ENCODE measurements at regions not wholly inside any gene's neighbourhood (a gene's known extent, or its start where the extent isn't known, plus 50 kb on each side); places are given as distances from the start of the nearest gene placed in this dataset.
A peak's percentile ranks its signal among the peaks of the same experiment; 100 is the strongest.

- FAIRE-seq (no peak), DNase-seq (ENCODE audit: low spot score) (no peak)
These were observed 265.1 kb downstream of the TJP1 start for GRCh38 chr15:29557171-29557570.

GRCh38 chr15:29556380-29556779 is 265.9 kb downstream of the TJP1 start:
- DNase-seq (ENCODE audit: low spot score) (no peak), FAIRE-seq (no peak)

- FAIRE-seq (no peak), DNase-seq (ENCODE audit: low spot score) (no peak)
These were observed 267.7 kb downstream of the TJP1 start for GRCh38 chr15:29554531-29554930.

- FAIRE-seq (no peak), DNase-seq (ENCODE audit: low spot score) (no peak)
These were observed 271.3 kb downstream of the TJP1 start for GRCh38 chr15:29550834-29551465.

- no peak for FAIRE-seq
- no peak for DNase-seq (ENCODE audit: low spot score)
These were observed 274.3 kb downstream of the TJP1 start for GRCh38 chr15:29548006-29548405.

GRCh38 chr15:29544513-29545128 is 275.0 kb upstream of the NSMCE3 start:
- no peak for DNase-seq (ENCODE audit: low spot score)
- FAIRE-seq: no peak

- DNase-seq (ENCODE audit: low spot score): no peak
- FAIRE-seq: no peak
These were observed 273.4 kb upstream of the NSMCE3 start for GRCh38 chr15:29542994-29543393.

GRCh38 chr15:29541309-29541708 is 271.7 kb upstream of the NSMCE3 start:
- FAIRE-seq (no peak), DNase-seq (ENCODE audit: low spot score) (no peak)

- FAIRE-seq: no peak
- no peak for DNase-seq (ENCODE audit: low spot score)
These were observed 270.9 kb upstream of the NSMCE3 start for GRCh38 chr15:29540479-29540878.

GRCh38 chr15:29539736-29540135 is 270.1 kb upstream of the NSMCE3 start:
- DNase-seq (ENCODE audit: low spot score): no peak
- FAIRE-seq: no peak

GRCh38 chr15:29538044-29538443 is 268.4 kb upstream of the NSMCE3 start:
- FAIRE-seq: no peak

GRCh38 chr15:29535952-29536351 is 266.3 kb upstream of the NSMCE3 start:
- DNase-seq (ENCODE audit: low spot score) (no peak), FAIRE-seq (no peak)

More at GRCh38 chr15:29538044-29538443, 268.4 kb upstream of the NSMCE3 start:
- DNase-seq (ENCODE audit: low spot score): no peak

GRCh38 chr15:29534378-29534777 is 264.8 kb upstream of the NSMCE3 start:
- FAIRE-seq (no peak), DNase-seq (ENCODE audit: low spot score) (no peak)

- DNase-seq (ENCODE audit: low spot score) (no peak), FAIRE-seq (no peak)
These were observed 264.0 kb upstream of the NSMCE3 start for GRCh38 chr15:29533647-29534046.

GRCh38 chr15:29532296-29532695 is 262.7 kb upstream of the NSMCE3 start:
- FAIRE-seq (no peak), DNase-seq (ENCODE audit: low spot score) (no peak)

- DNase-seq (ENCODE audit: low spot score) (no peak), FAIRE-seq (no peak)
These were observed 261.3 kb upstream of the NSMCE3 start for GRCh38 chr15:29530966-29531365.

- DNase-seq (ENCODE audit: low spot score) (no peak), FAIRE-seq (no peak)
These were observed 259.4 kb upstream of the NSMCE3 start for GRCh38 chr15:29529043-29529442.

- DNase-seq (ENCODE audit: low spot score): no peak
- no peak for FAIRE-seq
These were observed 258.7 kb upstream of the NSMCE3 start for GRCh38 chr15:29528276-29528675.

GRCh38 chr15:29526802-29527201 is 257.2 kb upstream of the NSMCE3 start:
- no peak for FAIRE-seq

GRCh38 chr15:29522373-29523276 is 253.0 kb upstream of the NSMCE3 start:
- no peak for DNase-seq (ENCODE audit: low spot score)
- no peak for FAIRE-seq

More at GRCh38 chr15:29526802-29527201, 257.2 kb upstream of the NSMCE3 start:
- no peak for DNase-seq (ENCODE audit: low spot score)

GRCh38 chr15:29518442-29518841 is 248.8 kb upstream of the NSMCE3 start:
- FAIRE-seq (no peak), DNase-seq (ENCODE audit: low spot score) (peak; percentile 30)

GRCh38 chr15:29517829-29518228 is 248.2 kb upstream of the NSMCE3 start:
- DNase-seq (ENCODE audit: low spot score): no peak
- FAIRE-seq: no peak
